HCT116 (cell line): ENCODE measurements at regions not wholly inside any gene's neighbourhood (a gene's known extent, or its start where the extent isn't known, plus 50 kb on each side); places are given as distances from the start of the nearest gene placed in this dataset.

Experiments
- ATAC-seq: fragments of 200-7000 bp; cut with Tn5 transposase; 2 replicates; pipeline ENCODE4 v1.9.1; 2020; ENCODE audit warnings: mild to moderate bottlenecking, moderate library complexity
- BruUV-seq: library from RNA; stranded (reverse); fragments of 400-500 nt; replicated peaks from 2 replicates; lab custom pipeline; 2021; lab: Mats Ljungman, UMichigan
- CTCF ChIA-PET: fragments of 300-600 bp; sonication (Branson Sonifier 250); formaldehyde crosslinking; loops from one replicate; lab custom pipeline; 2021; ENCODE audit warnings: antibody characterized with exemption; lab: Charles Lee
- POLR2A ChIA-PET: fragments of 300-600, 350-600 bp; sonication (Branson Sonifier 250); formaldehyde crosslinking; loops from one replicate; lab custom pipeline; 2021; ENCODE audit warnings: antibody characterized with exemption; lab: Charles Lee
- RAD21 ChIA-PET, 2 experiments: fragments of 300-600 bp; sonication (Branson Sonifier 250); formaldehyde crosslinking; loops; one replicate each; lab custom pipeline; 2023; ENCODE audit warnings: low total read pairs in 2 of 2; ENCODE audit not compliant: uncharacterized antibody in 2 of 2, unreplicated experiment in 2 of 2, low non-redundant PET in 1 of 2; lab: Charles Lee
- DNase-seq: peaks from one replicate; pipeline ENCODE4 v3.0.0-alpha.2; 2010; ENCODE audit warnings: low read depth, low spot score
- H2AFZ ChIP-seq: fragments of 200-600 bp; shearing (Covaris generic), sonication (generic); 2 replicates; pipeline ENCODE4 v1.6.1; 2017; ENCODE audit warnings: low read depth, mixed run types, mixed read lengths, antibody characterized with exemption, low read length; ENCODE audit not compliant: poor library complexity, severe bottlenecking
- H3K27ac ChIP-seq: 2 replicates; pipeline ENCODE4 v1.5.1; 2012; ENCODE audit warnings: low read depth, low read length
- H3K27me3 ChIP-seq: fragments of 200-600 bp; sonication (generic); 2 replicates; pipeline ENCODE4 v1.6.1; 2016; ENCODE audit warnings: mixed run types, low read length, mixed read lengths; ENCODE audit not compliant: insufficient read depth
- H3K36me3 ChIP-seq, 2 experiments: fragments of 200-500 bp in 1 of 2; fragments of 200-600 bp in 1 of 2; sonication (Bioruptor generic) in 1 of 2; sonication (generic) in 1 of 2; 2 replicates each; pipeline versions ENCODE4 v1.5.1 to v1.6.1; 2014 to 2016; ENCODE audit warnings: low read length in 2 of 2, inconsistent platforms in 1 of 2, mixed read lengths in 1 of 2, mixed run types in 1 of 2; ENCODE audit not compliant: insufficient read depth in 2 of 2, control insufficient read depth in 1 of 2
- H3K4me1 ChIP-seq, 2 experiments: fragments of 200-600 bp in 1 of 2; sonication (generic) in 1 of 2; 2 replicates each; pipeline versions ENCODE4 v1.5.1 to v1.6.1; 2012 to 2017; ENCODE audit warnings: low read length in 2 of 2, inconsistent platforms in 1 of 2, mild to moderate bottlenecking in 1 of 2, mixed read lengths in 1 of 2, mixed run types in 1 of 2, moderate library complexity in 1 of 2; ENCODE audit not compliant: insufficient read depth in 2 of 2, control insufficient read depth in 1 of 2
- H3K4me2 ChIP-seq: fragments of 200-600 bp; sonication (generic); 2 replicates; pipeline ENCODE4 v1.6.1; 2017; ENCODE audit warnings: mixed run types, low read length, mixed read lengths
- H3K4me3 ChIP-seq, 2 experiments: fragments of 200-600 bp in 1 of 2; sonication (generic) in 1 of 2; replicated peaks in 1 of 2; 2 replicates each; pipeline ENCODE4 v1.5.1; 2011 to 2016; ENCODE audit warnings: low read length in 2 of 2, control low read depth in 1 of 2, low read depth in 1 of 2, mild to moderate bottlenecking in 1 of 2, mixed read lengths in 1 of 2, mixed run types in 1 of 2
- H3K79me2 ChIP-seq: fragments of 200-600 bp; sonication (generic); 2 replicates; pipeline ENCODE4 v1.6.1; 2017; ENCODE audit warnings: mild to moderate bottlenecking, mixed run types, low read length, moderate library complexity, mixed read lengths; ENCODE audit not compliant: insufficient read depth
- H3K9ac ChIP-seq: fragments of 200-600 bp; sonication (generic); 2 replicates; pipeline ENCODE4 v1.6.1; 2016; ENCODE audit warnings: low read length, mixed read lengths
- H3K9me2 ChIP-seq: fragments of 200-600 bp; sonication (generic), shearing (Covaris generic); 2 replicates; pipeline ENCODE4 v1.6.1; 2017; ENCODE audit warnings: mixed run types, mild to moderate bottlenecking, moderate library complexity; ENCODE audit not compliant: insufficient read depth
- H3K9me3 ChIP-seq, 2 experiments: fragments of 200-500 bp in 1 of 2; fragments of 200-600 bp in 1 of 2; sonication (Bioruptor generic) in 1 of 2; sonication (generic) in 1 of 2; 2 replicates each; pipeline ENCODE4 v1.6.1; 2014 to 2017; ENCODE audit warnings: low read length in 2 of 2, mixed read lengths in 2 of 2, inconsistent platforms in 1 of 2, low read depth in 1 of 2, mild to moderate bottlenecking in 1 of 2, mixed run types in 1 of 2, moderate library complexity in 1 of 2; ENCODE audit not compliant: control insufficient read depth in 1 of 2, insufficient read depth in 1 of 2
- H4K20me1 ChIP-seq: fragments of 200-600 bp; sonication (generic), shearing (Covaris generic); 2 replicates; pipeline ENCODE4 v1.6.1; 2017; ENCODE audit warnings: mixed run types, mild to moderate bottlenecking, moderate library complexity; ENCODE audit not compliant: insufficient read depth
- ATF3 ChIP-seq: IDR thresholded peaks from 2 replicates; pipeline ENCODE4 v1.6.1; 2012
- CBX3 ChIP-seq: IDR thresholded peaks from 2 replicates; pipeline ENCODE4 v1.6.1; 2012; ENCODE audit warnings: low read depth
- CEBPB ChIP-seq: IDR thresholded peaks from 2 replicates; pipeline ENCODE4 v1.6.1; 2012; ENCODE audit warnings: low read depth
- ELF1 ChIP-seq: IDR thresholded peaks from 2 replicates; pipeline ENCODE4 v1.6.1; 2012; ENCODE audit warnings: low read depth, borderline replicate concordance
- EZH2 ChIP-seq: fragments of 200-600 bp; sonication (generic); IDR thresholded peaks from 2 replicates; pipeline ENCODE4 v1.6.1; 2017; ENCODE audit warnings: antibody characterized with exemption, mixed run types
- EZH2phosphoT487 ChIP-seq: fragments of 200-600 bp; IDR thresholded peaks from 2 replicates; pipeline ENCODE4 v1.6.1; 2018; ENCODE audit warnings: antibody characterized with exemption, borderline replicate concordance
- FOSL1 ChIP-seq: IDR thresholded peaks from 2 replicates; pipeline ENCODE4 v1.6.1; 2012; ENCODE audit warnings: low read depth
- JUND ChIP-seq: IDR thresholded peaks from 2 replicates; pipeline ENCODE4 v1.6.1; 2012
- POLR2A ChIP-seq: IDR thresholded peaks from 2 replicates; pipeline ENCODE4 v1.7.0; 2011; ENCODE audit warnings: borderline replicate concordance; ENCODE audit not compliant: insufficient read depth, insufficient read length; ENCODE audit errors: extremely low read depth
- SIN3A ChIP-seq: IDR thresholded peaks from 2 replicates; pipeline ENCODE4 v1.6.1; 2012; ENCODE audit warnings: low read depth
- SRF ChIP-seq: IDR thresholded peaks from 2 replicates; pipeline ENCODE4 v1.6.1; 2012; ENCODE audit warnings: low read depth
- TCF7L2 ChIP-seq: IDR thresholded peaks from 2 replicates; pipeline ENCODE4 v1.7.0; 2011; ENCODE audit warnings: borderline replicate concordance, inconsistent platforms; ENCODE audit not compliant: insufficient read depth, insufficient read length; ENCODE audit errors: extremely low read depth
- YY1 ChIP-seq: IDR thresholded peaks from 2 replicates; pipeline ENCODE4 v1.6.1; 2011; ENCODE audit warnings: low read length, low read depth, moderate library complexity, mild to moderate bottlenecking; ENCODE audit not compliant: insufficient replicate concordance; ENCODE audit errors: extremely low read depth
- ZNF274 ChIP-seq: fragments of 200-500 bp; sonication (Bioruptor generic); IDR thresholded peaks from 2 replicates; pipeline ENCODE4 v1.6.1; 2014; ENCODE audit warnings: mild to moderate bottlenecking, low read depth, low read length, inconsistent platforms
- intact Hi-C: fragments of 100-400 bp; cut with micrococcal nuclease; formaldehyde crosslinking; loops from 2 replicates; pipeline ENCODE4 v1.10.0; 2022
- TF ChIP-seq, protein P1 (sequence below): IDR thresholded peaks from 2 replicates; pipeline ENCODE4 v1.6.1; 2012; ENCODE audit warnings: low read depth
- TF ChIP-seq, protein P2 (sequence below): IDR thresholded peaks from 2 replicates; pipeline ENCODE4 v1.6.1; 2012

- Histone ChIP-seq H3K36me3 (no peaks in the 10 kb centered on the region), H3K4me2 (no peak overlapping the region), H3K9ac (no peak overlapping the region), H3K9me3 (peaks cover 5% of the 10 kb centered on the region in 2 experiments; a peak in 2 of 4 replicates), H3K27me3 (no peaks in the 10 kb centered on the region), H3K9me2 (no peaks in the 10 kb centered on the region), H4K20me1 (no peaks in the 10 kb centered on the region; the same call in 1 of the 2 replicates), H3K4me1 (no peaks in the 10 kb centered on the region), H3K27ac (no peak overlapping the region), H2AFZ (no peak overlapping the region), H3K79me2 (no peaks in the 10 kb centered on the region), H3K4me3 (no peak overlapping the region)
- CTCF ChIA-PET = no interaction called here
- RAD21 ChIA-PET = no interaction called here
- no TSS peak for BruUV-seq
- ATAC-seq (no peak), DNase-seq (no peak)
- intact Hi-C loops = no loop called here
- POLR2A ChIA-PET = no interaction called here
- TF ChIP-seq EZH2phosphoT487 (no peak), ZNF274 (no peak), FOSL1 (no peak), CEBPB (no peak), EZH2 (no peak), SRF (no peak), CBX3 (no peak), SIN3A (no peak), JUND (no peak), ATF3 (no peak), POLR2A (no peak), TCF7L2 (no peak), YY1 (no peak), ELF1 (no peak)
- TF ChIP-seq, protein P1, sequence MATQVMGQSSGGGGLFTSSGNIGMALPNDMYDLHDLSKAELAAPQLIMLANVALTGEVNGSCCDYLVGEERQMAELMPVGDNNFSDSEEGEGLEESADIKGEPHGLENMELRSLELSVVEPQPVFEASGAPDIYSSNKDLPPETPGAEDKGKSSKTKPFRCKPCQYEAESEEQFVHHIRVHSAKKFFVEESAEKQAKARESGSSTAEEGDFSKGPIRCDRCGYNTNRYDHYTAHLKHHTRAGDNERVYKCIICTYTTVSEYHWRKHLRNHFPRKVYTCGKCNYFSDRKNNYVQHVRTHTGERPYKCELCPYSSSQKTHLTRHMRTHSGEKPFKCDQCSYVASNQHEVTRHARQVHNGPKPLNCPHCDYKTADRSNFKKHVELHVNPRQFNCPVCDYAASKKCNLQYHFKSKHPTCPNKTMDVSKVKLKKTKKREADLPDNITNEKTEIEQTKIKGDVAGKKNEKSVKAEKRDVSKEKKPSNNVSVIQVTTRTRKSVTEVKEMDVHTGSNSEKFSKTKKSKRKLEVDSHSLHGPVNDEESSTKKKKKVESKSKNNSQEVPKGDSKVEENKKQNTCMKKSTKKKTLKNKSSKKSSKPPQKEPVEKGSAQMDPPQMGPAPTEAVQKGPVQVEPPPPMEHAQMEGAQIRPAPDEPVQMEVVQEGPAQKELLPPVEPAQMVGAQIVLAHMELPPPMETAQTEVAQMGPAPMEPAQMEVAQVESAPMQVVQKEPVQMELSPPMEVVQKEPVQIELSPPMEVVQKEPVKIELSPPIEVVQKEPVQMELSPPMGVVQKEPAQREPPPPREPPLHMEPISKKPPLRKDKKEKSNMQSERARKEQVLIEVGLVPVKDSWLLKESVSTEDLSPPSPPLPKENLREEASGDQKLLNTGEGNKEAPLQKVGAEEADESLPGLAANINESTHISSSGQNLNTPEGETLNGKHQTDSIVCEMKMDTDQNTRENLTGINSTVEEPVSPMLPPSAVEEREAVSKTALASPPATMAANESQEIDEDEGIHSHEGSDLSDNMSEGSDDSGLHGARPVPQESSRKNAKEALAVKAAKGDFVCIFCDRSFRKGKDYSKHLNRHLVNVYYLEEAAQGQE = no peak
- TF ChIP-seq, protein P2, sequence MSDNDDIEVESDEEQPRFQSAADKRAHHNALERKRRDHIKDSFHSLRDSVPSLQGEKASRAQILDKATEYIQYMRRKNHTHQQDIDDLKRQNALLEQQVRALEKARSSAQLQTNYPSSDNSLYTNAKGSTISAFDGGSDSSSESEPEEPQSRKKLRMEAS = no peak
Measured at GRCh38 chr2:66794070-66794469, 359.1 kb downstream of the MEIS1 start.
